AG04450 (cell line): ENCODE measurements at regions not wholly inside any gene's neighbourhood (a gene's known extent, or its start where the extent isn't known, plus 50 kb on each side); places are given as distances from the start of the nearest gene placed in this dataset.

Source experiments
- CTCF ChIA-PET: fragments of 300-600, 350-600 bp; formaldehyde crosslinking; extraction: SDS; loops from one replicate; lab custom pipeline; 2022; ENCODE audit warnings: antibody characterized with exemption, inconsistent platforms; lab: Charles Lee
- POLR2A ChIA-PET: fragments of 350-600 bp; formaldehyde crosslinking; extraction: SDS; loops from one replicate; lab custom pipeline; 2021; ENCODE audit warnings: antibody characterized with exemption, inconsistent platforms; lab: Yijun Ruan, JAX
- DNase-seq: peaks from one replicate; pipeline ENCODE4 v3.0.0-alpha.2; 2011; ENCODE audit warnings: low read depth, low spot score
- H3K27ac ChIP-seq: one replicate; pipeline ENCODE4 v1.5.1; 2012; ENCODE audit warnings: low read depth, low read length, control low read depth
- H3K27me3 ChIP-seq: one replicate; pipeline ENCODE4 v1.6.0; 2012; ENCODE audit warnings: low read length; ENCODE audit not compliant: control insufficient read depth, insufficient read depth
- H3K4me3 ChIP-seq: 2 replicates; pipeline ENCODE4 v1.5.1; 2011; ENCODE audit warnings: mild to moderate bottlenecking, low read depth, low read length, control low read depth
- H3K9me3 ChIP-seq: 2 replicates; pipeline ENCODE4 v1.5.1; 2012; ENCODE audit warnings: low read length; ENCODE audit not compliant: control insufficient read depth, insufficient read depth
- TF ChIP-seq, protein P1 (sequence below): IDR thresholded peaks from 2 replicates; pipeline ENCODE4 v1.5.1; 2011; ENCODE audit warnings: low read depth, low read length, control low read depth, inconsistent platforms

DNA sequence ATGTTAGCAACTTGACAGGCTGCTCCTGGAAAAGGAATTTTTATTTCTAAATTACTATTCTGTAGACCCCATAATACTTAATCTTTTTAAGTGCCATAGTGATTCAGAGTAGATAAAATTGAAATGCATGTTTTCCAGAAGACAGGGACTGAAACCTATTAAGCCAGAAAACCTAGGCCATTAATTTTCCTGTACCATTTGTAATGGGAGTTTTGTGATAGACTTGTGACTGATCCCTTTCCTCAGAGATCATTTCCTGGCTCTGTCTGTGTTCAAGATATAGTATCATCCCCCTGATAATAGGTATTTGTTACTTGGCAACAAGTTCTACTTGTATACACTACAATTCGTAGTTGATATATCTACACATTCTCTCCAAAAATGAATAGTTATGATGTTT, 1609.8 kb downstream of the AMY1C start:
- ChIA-PET CTCF (no interaction called here), POLR2A (no interaction called here)
- no peak overlapping the region for H3K4me3 ChIP-seq
- no peak for DNase-seq
- no peak overlapping the region for H3K27ac ChIP-seq
- H3K9me3 ChIP-seq = peaks cover 3% of the 10 kb centered on the region; the same call in 1 of the 2 replicates
- H3K27me3 ChIP-seq = no peaks in the 10 kb centered on the region
- TF ChIP-seq, protein P1, sequence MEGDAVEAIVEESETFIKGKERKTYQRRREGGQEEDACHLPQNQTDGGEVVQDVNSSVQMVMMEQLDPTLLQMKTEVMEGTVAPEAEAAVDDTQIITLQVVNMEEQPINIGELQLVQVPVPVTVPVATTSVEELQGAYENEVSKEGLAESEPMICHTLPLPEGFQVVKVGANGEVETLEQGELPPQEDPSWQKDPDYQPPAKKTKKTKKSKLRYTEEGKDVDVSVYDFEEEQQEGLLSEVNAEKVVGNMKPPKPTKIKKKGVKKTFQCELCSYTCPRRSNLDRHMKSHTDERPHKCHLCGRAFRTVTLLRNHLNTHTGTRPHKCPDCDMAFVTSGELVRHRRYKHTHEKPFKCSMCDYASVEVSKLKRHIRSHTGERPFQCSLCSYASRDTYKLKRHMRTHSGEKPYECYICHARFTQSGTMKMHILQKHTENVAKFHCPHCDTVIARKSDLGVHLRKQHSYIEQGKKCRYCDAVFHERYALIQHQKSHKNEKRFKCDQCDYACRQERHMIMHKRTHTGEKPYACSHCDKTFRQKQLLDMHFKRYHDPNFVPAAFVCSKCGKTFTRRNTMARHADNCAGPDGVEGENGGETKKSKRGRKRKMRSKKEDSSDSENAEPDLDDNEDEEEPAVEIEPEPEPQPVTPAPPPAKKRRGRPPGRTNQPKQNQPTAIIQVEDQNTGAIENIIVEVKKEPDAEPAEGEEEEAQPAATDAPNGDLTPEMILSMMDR = no peak

DNA sequence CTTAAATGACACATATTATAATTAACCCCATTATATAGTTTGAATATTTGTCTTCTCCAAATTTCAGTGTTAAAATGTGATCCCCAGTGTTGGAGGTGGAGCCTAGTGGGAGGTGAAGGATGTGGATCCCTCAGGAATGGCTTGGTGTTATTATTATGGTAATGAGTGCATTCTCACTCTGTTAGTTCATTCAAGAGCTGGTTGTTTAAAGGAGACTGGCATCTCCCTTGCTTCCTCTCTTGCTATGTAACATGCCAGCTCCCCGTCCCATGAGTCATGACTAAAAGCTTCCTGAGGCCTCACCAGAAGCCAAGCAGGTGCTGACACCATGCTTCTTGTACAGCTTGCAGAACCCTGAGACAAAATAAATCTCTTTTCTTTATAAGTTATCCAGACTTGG, 1612.7 kb downstream of the AMY1C start:
- Histone ChIP-seq H3K27me3 (no peaks in the 10 kb centered on the region), H3K4me3 (no peak overlapping the region), H3K9me3 (peaks cover 3% of the 10 kb centered on the region; the same call in 1 of the 2 replicates), H3K27ac (no peak overlapping the region)
- TF ChIP-seq, protein P1 = no peak
- DNase-seq = no peak
- ChIA-PET CTCF (no interaction called here), POLR2A (no interaction called here)

DNA sequence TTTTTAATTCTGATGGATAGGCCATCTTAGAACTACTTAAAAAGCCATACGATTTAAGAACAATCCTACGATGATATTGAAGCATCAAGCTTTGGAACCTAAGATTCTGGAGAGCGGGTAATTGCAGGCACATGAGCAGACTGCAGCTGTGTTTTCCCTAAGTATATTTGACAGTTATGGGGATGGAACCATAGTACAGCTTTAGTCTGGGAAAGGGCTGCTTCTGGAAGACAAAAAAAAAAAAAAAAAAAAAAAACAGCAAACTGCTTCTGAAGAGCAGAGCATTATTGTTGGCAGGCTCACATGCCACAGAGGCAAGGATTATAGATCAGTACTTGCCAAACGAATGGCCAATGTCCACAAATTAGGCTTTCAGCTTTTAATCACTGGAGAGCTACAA, 1618.7 kb downstream of the AMY1C start:
- Histone ChIP-seq H3K27ac (no peak overlapping the region), H3K4me3 (no peak overlapping the region), H3K27me3 (no peaks in the 10 kb centered on the region), H3K9me3 (0 out of 2 replicates have a peak, but pooled peaks cover 2% of the 10 kb centered on the region)
- TF ChIP-seq, protein P1 = no peak
- CTCF ChIA-PET = no interaction called here
- POLR2A ChIA-PET = no interaction called here
- DNase-seq = no peak

DNA sequence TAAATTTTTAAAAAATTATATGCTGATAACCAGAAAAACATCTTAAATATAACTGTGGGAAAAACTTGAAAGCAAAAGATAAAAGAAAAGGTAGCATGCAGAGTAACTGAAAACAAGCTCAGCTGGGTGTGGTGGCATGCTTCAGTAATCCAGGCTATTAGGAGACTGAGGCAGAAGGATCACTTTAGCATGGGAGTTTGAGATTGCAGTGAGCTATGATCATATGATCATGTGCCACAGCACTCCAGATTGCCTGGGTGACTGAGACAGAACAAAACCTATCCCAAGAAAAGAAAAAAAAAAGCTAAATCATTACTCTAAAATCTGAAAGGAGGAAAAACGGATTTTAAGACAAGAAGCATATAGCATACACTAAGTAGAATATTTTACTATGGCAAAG, 1624.0 kb downstream of the AMY1C start:
- DNase-seq = no peak
- no peaks in the 10 kb centered on the region for H3K27me3 ChIP-seq
- ChIA-PET POLR2A (no interaction called here), CTCF (no interaction called here)
- no peak overlapping the region for H3K27ac ChIP-seq
- TF ChIP-seq, protein P1 = no peak
- H3K9me3 ChIP-seq = peaks cover 6% of the 10 kb centered on the region; the same call in 1 of the 2 replicates
- H3K4me3 ChIP-seq = no peak overlapping the region

DNA sequence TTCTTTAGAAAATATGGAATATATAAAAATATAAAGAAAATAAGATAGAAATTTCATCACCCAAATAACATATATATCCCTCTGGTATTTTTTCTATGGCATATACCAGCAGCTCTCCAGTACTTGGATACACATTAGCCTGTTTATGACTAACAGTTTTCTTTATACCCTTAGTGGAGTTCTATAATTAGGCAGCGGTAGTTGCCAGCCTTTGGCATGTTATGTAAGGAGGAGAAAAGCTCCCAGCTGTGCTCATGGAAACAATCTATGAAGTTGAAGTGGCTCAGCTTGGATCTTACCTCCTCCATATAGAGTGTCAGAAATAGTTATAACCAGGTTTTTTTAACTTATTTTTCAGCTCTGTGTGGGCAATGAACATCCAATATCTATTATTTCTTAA, 1636.8 kb downstream of the AMY1C start:
- H3K9me3 ChIP-seq = peaks cover 12% of the 10 kb centered on the region; the same call in 1 of the 2 replicates
- no peak for DNase-seq
- POLR2A ChIA-PET = no interaction called here
- TF ChIP-seq, protein P1 = no peak
- H3K27ac ChIP-seq = no peak overlapping the region
- H3K27me3 ChIP-seq = no peaks in the 10 kb centered on the region
- CTCF ChIA-PET = no interaction called here
- H3K4me3 ChIP-seq = no peak overlapping the region
